NCI-H526 (cell line): ENCODE measurements at regions not wholly inside any gene's neighbourhood (a gene's known extent, or its start where the extent isn't known, plus 50 kb on each side); places are given as distances from the start of the nearest gene placed in this dataset.
A peak's percentile ranks its signal among the peaks of the same experiment; 100 is the strongest.

Source experiments
- DNase-seq, 2 experiments: peaks; one replicate each; lab custom pipeline; 2025; lab: John Stamatoyannopoulos, UW

DNA sequence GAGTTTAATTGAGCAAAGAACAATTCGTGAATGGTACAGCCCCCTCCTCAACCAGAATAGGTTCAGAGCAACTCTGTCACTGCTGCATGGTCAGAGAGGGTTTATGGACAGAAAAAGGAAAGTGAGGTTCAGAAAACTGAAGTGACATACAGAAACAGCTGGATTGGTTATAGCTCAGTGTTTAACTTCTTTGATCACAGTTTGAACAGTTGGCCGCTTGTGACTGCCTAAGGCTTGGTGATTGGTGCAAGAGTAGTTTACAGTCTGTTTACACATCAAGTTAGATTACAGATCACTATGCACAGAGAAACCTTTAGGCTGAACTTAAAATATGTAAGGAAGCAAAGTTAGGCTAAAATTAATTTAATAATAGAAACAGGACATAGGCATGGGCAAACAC, 459.2 kb downstream of the KCNJ3 start:
- no peak for DNase-seq

DNA sequence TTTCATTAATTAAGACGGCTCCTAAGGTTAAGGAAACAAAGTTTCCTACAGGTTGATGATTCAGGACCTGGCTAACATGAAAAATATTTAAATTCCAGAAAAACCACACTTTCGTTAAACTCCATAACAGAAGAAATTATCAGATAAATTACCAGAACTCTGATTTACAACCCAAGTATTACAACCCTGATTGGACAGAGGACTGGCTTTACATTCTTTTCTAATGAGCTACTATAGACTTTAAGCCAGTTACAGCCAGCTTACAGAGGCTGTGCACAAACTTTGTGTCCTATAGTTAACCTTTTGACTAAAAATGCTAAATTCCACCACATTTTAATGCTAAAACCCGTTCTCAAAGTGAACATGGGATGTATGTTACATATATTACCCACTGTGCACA, 458.6 kb downstream of the KCNJ3 start:
- no peak for DNase-seq

DNA sequence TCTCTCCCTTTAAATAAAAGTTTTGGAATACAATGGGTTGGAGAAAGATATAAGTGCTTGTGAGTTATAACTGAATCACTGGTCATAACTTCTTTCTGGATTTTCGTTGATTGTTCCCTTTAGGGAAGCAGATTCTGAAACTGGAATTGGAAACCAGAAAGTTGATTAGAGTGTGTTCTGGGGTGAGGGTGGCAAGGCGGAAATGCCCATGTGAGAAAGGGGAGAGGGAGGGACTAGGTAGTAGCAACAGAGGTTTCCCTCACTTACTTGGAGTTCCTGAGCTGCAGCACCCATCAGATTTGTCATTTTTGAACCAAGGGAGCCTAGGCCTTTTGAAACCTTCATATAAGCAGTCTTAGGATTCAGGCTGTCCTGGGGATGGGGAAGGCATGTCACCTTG, 453.4 kb downstream of the KCNJ3 start:
- DNase-seq = no peak

- DNase-seq = no peak
Measured at GRCh38 chr2:155151472-155151871, 453.0 kb downstream of the KCNJ3 start.

- DNase-seq = peak; percentile 76 to 89
Measured at GRCh38 chr2:155145758-155146229, 447.3 kb downstream of the KCNJ3 start.

GRCh38 chr2:155141418-155141817, 442.9 kb downstream of the KCNJ3 start:
- no peak for DNase-seq

GRCh38 chr2:155125585-155126230, 427.2 kb downstream of the KCNJ3 start:
- DNase-seq = no peak

- no peak for DNase-seq
Measured at GRCh38 chr2:155115846-155116245, 417.4 kb downstream of the KCNJ3 start.

DNA sequence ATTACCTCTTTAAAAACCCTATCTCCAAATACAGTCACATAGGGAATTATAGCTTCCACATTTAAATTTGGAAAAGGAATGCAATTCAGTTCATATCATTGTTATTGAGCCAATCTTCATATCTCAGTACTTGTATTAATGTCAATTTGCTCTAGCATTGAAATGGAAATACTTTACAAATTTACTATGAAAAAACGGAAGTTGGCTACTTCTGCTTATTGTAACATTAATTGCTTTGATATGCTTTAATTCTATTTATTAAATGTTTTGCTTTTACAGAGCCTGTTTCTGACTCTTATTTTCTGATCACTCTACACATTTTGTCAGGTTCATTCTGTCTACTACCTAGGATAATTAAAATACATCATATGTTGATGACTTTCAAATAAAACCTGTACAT, 412.6 kb downstream of the KCNJ3 start:
- DNase-seq = no peak

- no peak for DNase-seq
Measured at GRCh38 chr2:155109527-155109926, 411.0 kb downstream of the KCNJ3 start.

DNA sequence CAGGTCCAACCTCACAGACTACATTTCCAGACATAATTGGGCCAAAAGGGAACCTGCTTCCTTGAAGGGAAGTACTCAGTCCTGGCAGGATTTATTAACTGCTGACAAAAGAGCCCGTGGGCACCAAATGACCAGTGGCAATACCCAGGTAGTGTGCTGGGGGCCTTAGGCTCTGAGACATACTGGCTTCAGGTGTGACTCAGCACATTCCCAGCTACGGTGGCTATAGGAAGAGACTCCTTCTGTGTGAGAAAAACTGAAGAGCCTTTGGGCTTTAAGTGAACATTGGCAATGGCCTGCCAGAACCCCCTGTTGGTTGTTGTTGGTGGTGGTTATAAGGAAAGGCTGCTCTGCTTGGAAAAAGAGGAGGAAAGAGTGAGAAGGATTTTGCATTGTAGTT, 401.8 kb downstream of the KCNJ3 start:
- DNase-seq = no peak

GRCh38 chr2:155099784-155100183, 401.3 kb downstream of the KCNJ3 start:
- DNase-seq = no peak

- no peak for DNase-seq
Measured at GRCh38 chr2:155095613-155096012, 397.1 kb downstream of the KCNJ3 start.

GRCh38 chr2:155080373-155080772, 381.9 kb downstream of the KCNJ3 start:
- DNase-seq = no peak

DNA sequence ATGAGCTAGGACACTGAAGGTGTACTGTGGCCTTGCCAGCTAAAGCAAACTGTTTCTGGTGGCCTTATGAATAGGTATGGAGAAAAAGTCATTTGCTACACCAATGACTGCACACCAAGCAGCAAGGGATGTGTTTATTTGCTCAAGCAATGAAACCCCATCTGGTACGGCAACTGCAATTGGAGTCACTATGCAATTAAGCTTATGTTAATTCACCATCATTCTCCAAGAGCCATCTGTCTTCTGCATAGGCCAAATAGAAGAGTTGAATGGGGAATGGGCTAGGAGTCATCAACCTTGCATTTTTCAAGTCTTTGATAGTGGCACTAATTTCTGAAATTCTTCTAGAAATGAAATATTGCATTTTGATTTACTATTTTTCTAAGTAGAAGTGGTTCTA, 372.0 kb downstream of the KCNJ3 start:
- DNase-seq = no peak

GRCh38 chr2:155062922-155063258, 364.4 kb downstream of the KCNJ3 start:
- no peak for DNase-seq

- DNase-seq = no peak
Measured at GRCh38 chr2:155062250-155062921, 363.9 kb downstream of the KCNJ3 start.

DNA sequence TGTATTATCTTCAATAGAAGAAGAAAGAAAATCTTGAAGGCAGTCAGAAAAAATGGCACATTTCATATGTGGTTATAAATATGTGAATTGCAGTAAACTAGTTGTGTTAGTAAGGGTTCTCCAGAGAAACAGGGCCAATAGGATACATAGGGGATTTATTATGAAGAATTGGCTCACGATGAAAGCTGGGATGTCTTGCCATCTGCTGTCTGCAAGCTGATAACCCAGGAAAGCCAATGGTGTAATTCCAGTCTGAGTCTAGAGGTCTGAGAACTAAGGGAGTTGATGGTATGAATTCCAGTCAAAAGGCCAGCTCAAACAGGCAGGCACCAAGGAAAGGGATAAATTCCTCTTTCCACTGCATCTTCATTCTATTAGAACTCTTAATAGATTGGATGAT, 362.4 kb downstream of the KCNJ3 start:
- DNase-seq = no peak

DNA sequence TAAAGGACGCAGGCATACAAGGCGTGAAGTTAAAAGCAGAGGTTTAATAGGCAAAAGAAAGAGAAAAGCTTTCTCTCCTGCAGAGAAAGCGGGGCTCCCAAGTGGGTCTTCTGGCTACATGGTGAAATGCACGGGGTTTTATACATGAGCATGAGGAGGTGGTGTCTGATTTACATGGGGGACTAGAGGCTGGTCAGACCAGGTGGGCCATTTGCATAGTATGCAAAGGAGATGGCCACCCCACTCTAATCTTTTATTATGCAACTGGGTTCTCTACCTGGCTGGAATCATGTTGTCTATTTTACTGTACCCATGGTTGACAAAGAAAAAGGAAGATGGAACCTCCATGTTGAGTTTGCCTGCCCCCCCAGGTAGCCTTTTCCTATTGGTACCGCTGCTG, 356.2 kb downstream of the KCNJ3 start:
- peak; percentile 91 for DNase-seq

GRCh38 chr2:155043097-155043496, 344.6 kb downstream of the KCNJ3 start:
- DNase-seq = no peak

DNA sequence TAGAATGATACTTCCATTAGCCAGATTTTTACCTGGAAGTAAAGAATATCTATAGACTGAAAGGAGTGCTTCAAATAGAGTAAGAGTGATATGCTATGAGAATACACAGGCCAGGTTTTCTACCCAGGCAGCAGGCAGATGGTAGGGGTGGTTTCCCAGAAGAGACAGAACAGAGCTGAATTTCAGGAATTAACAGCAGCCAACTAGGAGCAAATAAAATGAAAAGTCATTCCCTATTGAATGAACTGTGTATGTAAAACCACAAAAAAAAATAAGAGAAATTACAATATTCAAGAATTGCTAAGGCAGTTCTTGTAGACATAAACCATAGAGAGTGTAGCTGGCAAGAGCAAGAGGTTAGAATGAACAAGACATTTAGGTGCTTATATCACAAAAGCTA, 336.8 kb downstream of the KCNJ3 start:
- DNase-seq = no peak

DNA sequence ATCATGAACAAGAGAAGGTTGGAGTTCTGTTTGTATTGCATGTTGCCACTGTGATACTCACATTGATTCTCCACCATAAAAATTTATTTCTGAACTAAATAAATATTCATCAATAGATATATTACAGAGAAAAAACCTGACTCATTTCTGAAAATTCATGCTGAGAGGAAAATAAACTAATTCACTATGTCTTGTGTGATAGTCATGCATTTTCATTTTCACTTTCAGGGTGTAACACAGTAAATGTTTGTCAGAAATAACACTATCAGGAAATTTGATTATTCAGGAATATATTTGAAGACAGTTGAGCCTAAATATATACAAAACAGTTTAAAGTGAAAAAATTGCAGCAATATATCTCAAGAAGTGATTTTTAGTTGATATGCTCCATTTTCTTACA, 335.2 kb downstream of the KCNJ3 start:
- no peak for DNase-seq

DNA sequence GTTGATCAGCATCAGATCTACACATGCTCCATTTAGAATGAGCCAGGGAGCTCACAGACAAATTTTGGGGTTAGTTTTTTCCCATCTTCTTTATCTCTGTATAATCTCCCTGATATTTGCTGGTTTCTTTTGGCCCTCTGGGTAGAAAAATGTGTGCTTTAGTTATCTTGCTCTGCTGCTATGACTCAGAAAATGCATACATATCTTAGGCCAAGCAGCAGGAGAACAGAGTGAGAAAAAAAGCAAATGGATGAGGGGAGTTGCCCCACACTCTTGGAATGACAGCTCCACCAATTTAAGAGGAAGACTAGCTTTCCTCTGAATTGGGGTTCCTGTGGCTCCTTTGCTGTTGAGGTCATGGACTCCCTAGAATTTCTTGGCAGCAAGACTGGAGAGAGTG, 331.8 kb downstream of the KCNJ3 start:
- DNase-seq = no peak

- DNase-seq = no peak
Measured at GRCh38 chr2:155026651-155027174, 328.2 kb downstream of the KCNJ3 start.
